ENCODE measurements at regions not wholly inside any gene's neighbourhood (a gene's known extent, or its start where the extent isn't known, plus 50 kb on each side); places are given as distances from the start of the nearest gene placed in this dataset.

DNA sequence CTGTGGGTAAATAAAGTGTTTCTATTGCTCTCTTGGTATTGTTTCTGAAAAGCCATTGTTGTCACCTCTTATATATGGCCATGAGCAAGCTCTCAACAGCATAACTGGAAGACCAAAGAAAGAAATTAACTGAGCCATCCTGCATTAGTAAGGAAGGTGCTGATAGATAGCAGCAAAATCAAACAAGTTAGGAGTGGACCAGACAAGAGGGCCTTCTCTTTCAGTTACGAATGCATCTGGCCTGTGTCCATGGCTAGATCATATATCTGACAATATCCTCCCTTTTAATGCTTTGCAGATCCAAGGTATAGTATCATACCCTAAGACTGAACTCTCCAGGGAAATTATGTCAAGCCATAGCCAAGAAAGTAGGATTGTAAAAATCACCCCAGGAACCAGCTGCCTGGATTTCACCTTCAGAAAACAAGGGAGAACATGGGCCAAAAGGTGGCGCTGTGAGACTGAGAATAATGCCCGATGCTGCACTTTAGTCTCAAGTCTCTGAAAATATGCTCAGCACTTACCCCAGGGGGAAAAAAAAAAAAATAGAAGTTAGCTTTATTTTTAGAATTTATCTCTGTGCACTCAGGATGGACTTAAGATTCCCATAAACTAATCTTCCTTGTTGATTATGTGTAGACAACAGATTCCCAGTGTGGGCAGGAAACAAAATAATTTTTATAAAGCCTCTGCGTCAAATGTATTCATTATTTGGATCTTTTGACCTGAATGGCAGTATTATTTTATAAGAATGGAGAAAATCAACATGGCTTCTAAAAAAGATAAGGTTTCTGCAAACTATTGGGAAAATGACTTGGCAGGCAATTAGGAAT, 415.1 kb downstream of the ETS1 start:
- POLR2A ChIA-PET: interaction anchor here (0.7 to 1.0 kb wide), 2 partner anchors 460 to 461 kb away, joined by 3 read pairs; no protein-coding TSS in a partner anchor
- ATAC-seq (peak; percentile 93), FAIRE-seq (peak; percentile 52), DNase-seq (ENCODE audit: low read depth, low spot score) (peak; percentile 38)
- Histone ChIP-seq H3K27ac (ENCODE audit: control insufficient read depth, insufficient read depth) (no peak overlapping the region), H3K9ac (ENCODE audit: control insufficient read depth, insufficient read depth, low read length) (no peak overlapping the region), H3K4me3 (no peak overlapping the region), H2AFZ (ENCODE audit: control insufficient read depth, low read depth, low read length) (no peak overlapping the region), H3K9me3 (replicated peaks; ENCODE audit: control insufficient read depth, insufficient read depth, low read length) (no peaks in the 10 kb centered on the region), H3K4me1 (ENCODE audit: control insufficient read depth, insufficient read depth, low read length) (no peaks in the 10 kb centered on the region), H3K79me2 (ENCODE audit: control insufficient read depth, insufficient read depth, low read length) (no peaks in the 10 kb centered on the region), H3K27me3 (replicated peaks in 1 of 2; ENCODE audit: control insufficient read depth in 2 of 2, insufficient read depth in 2 of 2, low read length in 1 of 2) (no peaks in the 10 kb centered on the region; a peak in 2 of 4 replicates), H3K4me2 (ENCODE audit: control insufficient read depth, insufficient read depth) (no peak overlapping the region), H4K20me1 (ENCODE audit: control insufficient read depth, insufficient read depth) (no peaks in the 10 kb centered on the region), H3K36me3 (ENCODE audit: control insufficient read depth in 2 of 2, insufficient read depth in 2 of 2, low read length in 1 of 2) (no peaks in the 10 kb centered on the region)
- intact Hi-C loops (cut with micrococcal nuclease; ENCODE audit: unreplicated experiment): loop anchor here (1.0 to 10.0 kb wide), 9 partner anchors 115 to 785 kb away; no protein-coding TSS in a partner anchor
- CTCF ChIA-PET: interaction anchor here (0.7 to 11.5 kb wide), 38 partner anchors 10 to 784 kb away, joined by 3 to 129 read pairs (median 4); no protein-coding TSS in a partner anchor
- in situ Hi-C loops (cut with MboI): loop anchor here (5.0 kb wide), 2 partner anchors 460 to 590 kb away; no protein-coding TSS in a partner anchor
- SMC1A ChIA-PET (ENCODE audit: uncharacterized antibody, unreplicated experiment): interaction anchor here (0.6 to 14.1 kb wide), 23 partner anchors 8 to 784 kb away, joined by 3 to 119 read pairs (median 4); no protein-coding TSS in a partner anchor
- no TSS peak for BruUV-seq (replicated peaks)
- WGBS (ENCODE audit: insufficient coverage, insufficient replicate concordance, low lambda C conversion rate, missing lambda C conversion rate): 49% methylated on average over 4 of the region's 4 CpGs
- RAD21 ChIA-PET (ENCODE audit: unreplicated experiment): interaction anchor here (0.7 to 6.8 kb wide), 12 partner anchors 15 to 702 kb away, joined by 3 to 97 read pairs (median 4); no protein-coding TSS in a partner anchor
- TF ChIP-seq BMI1 (IDR thresholded peaks at IDR 0.05; ENCODE audit: borderline replicate concordance): no peak
- TF ChIP-seq SPI1 (IDR thresholded peaks at IDR 0.05; ENCODE audit: borderline replicate concordance, insufficient read depth, low read depth, low read length): no peak
- no peak for TF ChIP-seq ESRRA (IDR thresholded peaks at IDR 0.05; ENCODE audit: low read length)
- TF ChIP-seq ZBED1 (IDR thresholded peaks at IDR 0.05; ENCODE audit: borderline replicate concordance): no peak
- TF ChIP-seq, protein P1, sequence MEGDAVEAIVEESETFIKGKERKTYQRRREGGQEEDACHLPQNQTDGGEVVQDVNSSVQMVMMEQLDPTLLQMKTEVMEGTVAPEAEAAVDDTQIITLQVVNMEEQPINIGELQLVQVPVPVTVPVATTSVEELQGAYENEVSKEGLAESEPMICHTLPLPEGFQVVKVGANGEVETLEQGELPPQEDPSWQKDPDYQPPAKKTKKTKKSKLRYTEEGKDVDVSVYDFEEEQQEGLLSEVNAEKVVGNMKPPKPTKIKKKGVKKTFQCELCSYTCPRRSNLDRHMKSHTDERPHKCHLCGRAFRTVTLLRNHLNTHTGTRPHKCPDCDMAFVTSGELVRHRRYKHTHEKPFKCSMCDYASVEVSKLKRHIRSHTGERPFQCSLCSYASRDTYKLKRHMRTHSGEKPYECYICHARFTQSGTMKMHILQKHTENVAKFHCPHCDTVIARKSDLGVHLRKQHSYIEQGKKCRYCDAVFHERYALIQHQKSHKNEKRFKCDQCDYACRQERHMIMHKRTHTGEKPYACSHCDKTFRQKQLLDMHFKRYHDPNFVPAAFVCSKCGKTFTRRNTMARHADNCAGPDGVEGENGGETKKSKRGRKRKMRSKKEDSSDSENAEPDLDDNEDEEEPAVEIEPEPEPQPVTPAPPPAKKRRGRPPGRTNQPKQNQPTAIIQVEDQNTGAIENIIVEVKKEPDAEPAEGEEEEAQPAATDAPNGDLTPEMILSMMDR (IDR thresholded peaks at IDR 0.05 in 2 of 3, conservative IDR thresholded peaks at IDR 0.05 in 1 of 3; ENCODE audit: control insufficient read depth in 2 of 3, extremely low read depth in 1 of 3, insufficient read depth in 1 of 3, low read depth in 3 of 3, low read length in 3 of 3): peak; percentile 68 to 91 (median 72)
- no peak for TF ChIP-seq NKRF (conservative IDR thresholded peaks at IDR 0.05)
- TF ChIP-seq SMAD5 (IDR thresholded peaks at IDR 0.05; ENCODE audit: low read depth): no peak
- TF ChIP-seq SKIL (IDR thresholded peaks at IDR 0.05; ENCODE audit: low read depth, poor library complexity, severe bottlenecking): no peak
- TF ChIP-seq SUZ12 (IDR thresholded peaks at IDR 0.05; ENCODE audit: unreplicated experiment): no peak
- TF ChIP-seq MEF2B (IDR thresholded peaks at IDR 0.05; ENCODE audit: partially characterized antibody, poor library complexity, severe bottlenecking): no peak
- TF ChIP-seq EED (IDR thresholded peaks at IDR 0.05; ENCODE audit: low read depth): no peak
- no peak for TF ChIP-seq POLR2AphosphoS2 (IDR thresholded peaks at IDR 0.05; ENCODE audit: low read depth, low read length)
- TF ChIP-seq TAF1 (IDR thresholded peaks at IDR 0.05; ENCODE audit: borderline replicate concordance, low read depth, low read length): no peak
- peak; percentile 82 for TF ChIP-seq ZNF384 (IDR thresholded peaks at IDR 0.05; ENCODE audit: borderline replicate concordance, low read depth, low read length)

Data from GM12878 (cell line).